T-helper 1 cell treated with Interleukin-12 subunit alpha and Interleukin-12 subunit beta and Interleukin-4 antibody, amounts not matched to agents 30 ng/mL and 1 ng/mL, for 36 hours (primary cell): ENCODE measurements at regions not wholly inside any gene's neighbourhood (a gene's known extent, or its start where the extent isn't known, plus 50 kb on each side); places are given as distances from the start of the nearest gene placed in this dataset.

Source experiments
- intact Hi-C: fragments of 100-400 bp; cut with micrococcal nuclease; formaldehyde crosslinking; loops from one replicate; pipeline ENCODE4 v1.15.1; 2024

DNA sequence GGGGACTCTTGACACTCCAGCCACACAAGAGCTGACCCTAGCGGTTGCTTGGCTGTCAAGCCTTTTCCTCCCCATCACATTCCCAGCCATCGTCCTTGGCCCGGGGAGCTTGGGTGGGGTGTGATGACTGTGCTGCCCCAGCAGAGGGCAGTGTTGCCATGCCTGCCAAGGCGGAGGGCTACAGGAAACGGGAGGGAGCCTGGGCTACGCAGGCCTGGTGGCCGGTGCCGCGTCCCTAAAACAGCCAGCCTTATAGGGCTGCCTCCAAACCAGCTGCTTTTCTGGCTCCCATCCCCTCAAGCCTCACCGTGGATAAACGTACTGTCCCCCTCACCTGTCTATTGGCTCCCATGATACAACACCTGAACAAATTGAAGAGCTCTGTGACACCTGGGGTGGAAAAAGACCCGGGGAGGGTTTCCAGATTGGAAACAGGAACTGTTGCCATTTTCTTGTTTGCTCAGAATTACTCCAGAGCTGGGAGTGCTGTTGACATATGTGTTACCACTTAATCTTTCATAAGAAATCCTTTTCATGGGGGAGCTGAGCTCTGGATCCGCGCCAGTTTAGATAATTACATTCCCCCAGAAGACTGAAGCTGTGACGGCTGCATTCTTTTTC lies 72.8 kb upstream of the ASTN2 start:
- intact Hi-C loops, result loop anchor here (1.0 kb wide), 1 partner anchor 69 kb away; no protein-coding TSS in a partner anchor

DNA sequence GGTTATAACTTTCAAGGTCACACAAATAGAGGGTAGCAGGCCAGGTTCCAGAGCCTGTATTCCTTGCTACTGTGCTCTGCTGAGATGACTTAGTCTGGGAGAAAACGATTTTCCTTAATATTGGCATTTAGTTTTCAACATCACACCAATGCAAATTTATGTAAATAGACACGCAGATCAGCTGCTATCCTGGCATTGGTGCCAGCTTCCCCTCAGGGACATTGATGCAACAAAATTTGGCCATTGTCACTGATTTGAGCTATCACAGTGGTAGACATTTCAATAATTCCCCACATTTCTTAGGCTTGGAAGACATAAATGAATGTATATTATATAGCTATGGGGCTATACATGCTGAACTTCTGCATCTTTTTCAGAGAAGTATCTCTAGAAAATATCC lies 71.6 kb upstream of the ASTN2 start:
- intact Hi-C loops, result no loop called here

DNA sequence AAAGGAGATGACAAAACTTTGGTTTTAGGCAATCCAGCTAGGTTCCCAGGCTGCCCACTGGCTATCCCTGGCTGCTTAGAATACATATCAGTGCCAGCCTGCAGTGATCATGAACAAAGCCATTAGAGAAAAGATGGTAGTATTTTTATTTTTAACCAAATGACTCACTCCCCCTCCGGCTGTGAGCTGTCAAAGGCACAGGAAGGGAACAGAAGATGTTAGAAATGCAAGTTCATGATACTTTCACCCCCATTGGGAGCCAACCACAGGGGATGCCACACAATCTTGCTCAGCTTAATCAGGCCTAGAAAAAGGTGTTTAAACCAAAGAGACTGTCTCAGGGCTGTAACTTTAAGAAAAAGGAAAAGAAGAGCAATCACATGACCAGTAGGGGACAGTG lies 70.3 kb upstream of the ASTN2 start:
- intact Hi-C loops, result no loop called here

DNA sequence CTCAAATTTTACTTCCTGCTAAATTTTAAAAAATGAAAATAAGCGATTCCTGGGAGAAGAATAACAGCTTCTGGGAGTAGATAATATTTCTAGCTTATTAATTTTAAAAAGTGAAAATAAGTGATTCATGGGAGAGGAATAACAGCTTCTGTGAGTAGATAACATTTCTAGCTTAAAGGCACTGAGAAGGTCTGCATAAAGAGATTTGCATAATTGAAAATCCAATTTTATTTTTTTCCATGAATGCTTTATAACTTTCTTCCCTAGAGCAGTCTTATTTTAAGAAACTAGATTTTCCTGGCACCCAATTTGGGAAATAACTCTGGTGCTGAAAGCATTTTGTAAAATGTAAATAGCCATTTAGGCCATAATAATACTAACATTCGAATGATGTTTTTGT lies 65.9 kb upstream of the ASTN2 start:
- intact Hi-C loops, result no loop called here

DNA sequence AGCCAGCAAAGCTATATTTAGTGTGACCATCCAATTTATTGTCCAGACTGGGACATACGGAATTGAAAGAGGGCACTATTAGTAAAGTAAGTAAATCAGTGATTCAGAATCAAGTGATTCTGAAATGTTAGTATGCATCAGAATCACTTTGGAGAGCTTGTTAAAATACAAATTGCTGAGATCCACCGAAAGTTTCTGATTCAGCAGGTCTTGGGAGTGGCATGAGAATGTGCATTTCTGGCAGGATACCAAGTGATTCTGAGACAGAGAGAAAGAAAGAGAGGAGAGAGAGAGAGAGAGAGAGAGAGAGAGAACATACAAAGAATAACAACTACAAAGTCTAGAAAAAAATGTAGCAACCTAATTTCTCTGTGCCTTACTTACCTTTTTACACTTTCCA lies 65.4 kb upstream of the ASTN2 start:
- intact Hi-C loops, result no loop called here

DNA sequence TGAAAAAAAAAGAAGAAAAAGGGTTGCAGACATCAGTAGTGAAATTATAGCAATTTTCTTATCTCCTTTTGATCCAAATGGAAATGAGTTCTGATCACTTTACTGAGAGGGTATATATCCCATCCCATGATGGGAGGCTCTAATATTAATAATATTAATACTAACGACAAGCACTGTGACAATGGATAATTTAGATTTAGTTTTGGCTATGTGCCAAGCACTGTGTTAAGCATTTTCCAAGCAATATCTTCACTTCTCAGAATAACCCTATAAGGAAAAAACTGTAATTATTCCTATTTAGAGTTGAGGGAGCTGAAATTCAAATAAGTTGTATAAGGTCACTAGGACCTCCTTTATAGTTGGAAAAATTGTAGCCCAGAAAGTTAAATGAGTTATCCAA lies 58.4 kb upstream of the ASTN2 start:
- intact Hi-C loops, result no loop called here

DNA sequence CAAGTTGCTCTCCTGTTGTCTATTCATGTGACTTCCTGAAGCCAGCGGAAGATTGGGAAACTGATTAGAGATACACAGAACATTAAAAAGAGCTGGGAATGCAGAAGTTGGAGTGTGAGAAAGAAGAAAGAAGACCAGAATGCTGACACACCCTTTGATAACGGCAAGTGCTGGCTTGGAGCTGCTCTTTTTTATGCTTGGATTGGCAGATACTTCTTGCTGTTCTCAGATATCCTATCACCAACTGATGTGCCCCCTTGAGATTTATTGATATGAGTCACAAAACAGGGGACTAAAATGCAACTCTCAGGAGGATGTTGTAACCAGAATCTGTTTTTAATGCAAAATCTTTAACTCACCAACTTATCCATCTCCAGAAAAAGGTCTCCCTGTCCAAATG lies 56.0 kb upstream of the ASTN2 start:
- intact Hi-C loops, result no loop called here

DNA sequence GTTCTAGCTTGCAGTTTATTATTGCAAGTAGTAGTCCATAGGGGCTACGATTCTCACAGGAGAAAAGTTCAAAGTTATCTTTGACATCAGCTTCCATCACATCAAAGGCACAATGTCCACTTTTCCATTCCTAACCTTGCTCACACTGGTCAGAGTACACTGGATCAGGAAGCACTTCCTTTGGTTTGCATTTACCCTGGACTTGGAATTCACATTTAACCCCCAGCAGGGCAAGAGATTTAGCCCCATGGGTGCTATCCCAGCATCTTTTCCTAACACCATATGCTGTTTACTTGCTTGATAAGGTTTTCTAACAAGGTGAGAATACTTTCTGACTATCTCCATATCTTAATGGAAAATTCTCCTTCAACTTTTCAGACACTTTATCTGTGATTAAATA lies 55.6 kb upstream of the ASTN2 start:
- intact Hi-C loops, result no loop called here

DNA sequence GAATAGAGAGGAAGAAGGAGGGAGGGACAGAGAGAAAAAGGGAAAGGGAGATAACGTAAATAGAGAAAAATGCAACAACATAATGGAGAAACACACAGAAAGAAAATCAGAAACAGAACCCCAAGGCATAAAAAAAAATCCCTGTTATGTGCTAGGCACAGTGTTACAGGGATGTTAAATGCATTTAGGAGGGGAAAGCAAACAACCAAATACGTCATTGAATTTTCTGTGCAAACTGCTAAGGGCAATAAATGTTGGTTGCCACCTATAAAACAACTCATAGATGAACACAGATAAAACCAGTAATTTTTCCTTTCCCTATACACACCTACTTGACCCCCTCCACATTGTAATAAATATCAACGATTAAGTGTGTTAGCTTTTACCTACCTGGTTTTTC lies 51.3 kb upstream of the ASTN2 start:
- intact Hi-C loops, result no loop called here

DNA sequence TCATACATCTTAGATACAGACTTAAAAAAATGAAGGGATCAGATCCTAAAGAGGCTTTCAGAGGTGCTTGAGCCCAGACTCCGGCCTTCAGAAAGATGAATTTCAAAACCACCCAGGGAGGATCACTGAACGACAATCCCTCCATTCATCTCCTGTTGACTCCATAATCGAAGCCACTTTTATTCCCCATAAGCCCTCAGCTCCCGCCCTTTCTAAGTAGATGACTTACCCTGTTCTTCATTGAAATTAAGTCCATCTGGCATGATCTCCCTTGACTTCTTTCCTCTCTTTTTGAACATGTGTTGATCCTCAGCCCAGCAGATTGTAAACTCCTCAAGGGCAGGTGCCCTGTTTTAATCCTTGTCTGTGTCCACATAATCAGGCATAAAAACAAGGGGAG lies 50.8 kb upstream of the ASTN2 start:
- intact Hi-C loops, result no loop called here

DNA sequence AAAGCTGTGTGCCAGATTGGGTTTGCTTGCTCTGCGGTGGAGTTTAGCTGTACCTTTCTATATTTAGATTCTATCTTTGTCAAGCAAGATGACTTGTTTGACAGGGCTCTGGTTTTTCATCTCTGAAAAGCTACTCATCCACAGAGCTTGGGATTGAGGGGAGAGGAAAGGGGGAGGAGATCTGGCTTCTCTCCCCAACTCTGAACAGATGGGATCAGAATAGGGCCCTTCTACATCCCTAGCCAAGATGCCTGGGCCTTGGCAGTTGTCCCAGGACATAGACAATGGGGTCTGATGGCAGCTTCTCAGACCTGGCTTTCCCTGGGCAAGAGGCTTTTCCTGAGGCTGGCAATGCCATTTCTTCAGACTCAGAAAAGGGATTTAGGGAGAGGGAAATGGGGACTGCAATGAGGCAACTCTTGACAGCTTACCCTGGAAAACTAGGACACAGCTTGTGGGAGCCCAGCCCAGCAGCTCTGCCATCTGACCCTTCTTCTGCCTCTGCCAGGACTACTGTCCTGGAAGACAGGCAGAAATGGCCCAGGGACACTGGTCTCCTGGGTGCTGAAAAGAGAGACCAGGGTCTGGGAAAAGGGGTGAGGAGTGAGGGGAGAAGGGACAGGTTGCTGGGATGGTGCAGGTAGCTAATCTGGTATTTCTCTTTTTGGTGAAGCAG lies 50.2 kb upstream of the ASTN2 start:
- intact Hi-C loops, result no loop called here
